Pulmonary artery endothelial cell (primary cell): ENCODE measurements at regions not wholly inside any gene's neighbourhood (a gene's known extent, or its start where the extent isn't known, plus 50 kb on each side); places are given as distances from the start of the nearest gene placed in this dataset.

Source experiments
- DNase-seq: peaks from one replicate; pipeline ENCODE4 v3.0.0-alpha.2; 2011; ENCODE audit warnings: low read depth, low spot score

DNA sequence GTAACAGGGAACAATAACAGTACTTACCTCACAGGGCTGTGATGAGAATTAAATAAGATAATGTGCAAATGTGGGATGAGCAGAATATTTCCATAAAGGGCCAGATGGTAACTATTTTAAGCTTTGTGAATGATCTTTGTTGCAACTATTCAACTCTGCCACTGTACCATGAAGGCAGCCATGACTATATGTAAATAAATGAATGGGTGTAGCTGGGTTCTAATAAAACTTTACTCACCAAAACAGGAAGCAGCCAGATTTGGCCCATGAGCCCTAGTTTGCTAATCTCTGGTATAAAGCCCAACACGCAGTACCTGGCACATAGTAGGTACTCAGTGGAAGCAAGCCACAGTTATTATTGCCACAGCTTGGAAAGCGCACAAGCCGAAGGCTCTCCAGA is 362.7 kb upstream of the PROK2 start:
- DNase-seq = no peak

DNA sequence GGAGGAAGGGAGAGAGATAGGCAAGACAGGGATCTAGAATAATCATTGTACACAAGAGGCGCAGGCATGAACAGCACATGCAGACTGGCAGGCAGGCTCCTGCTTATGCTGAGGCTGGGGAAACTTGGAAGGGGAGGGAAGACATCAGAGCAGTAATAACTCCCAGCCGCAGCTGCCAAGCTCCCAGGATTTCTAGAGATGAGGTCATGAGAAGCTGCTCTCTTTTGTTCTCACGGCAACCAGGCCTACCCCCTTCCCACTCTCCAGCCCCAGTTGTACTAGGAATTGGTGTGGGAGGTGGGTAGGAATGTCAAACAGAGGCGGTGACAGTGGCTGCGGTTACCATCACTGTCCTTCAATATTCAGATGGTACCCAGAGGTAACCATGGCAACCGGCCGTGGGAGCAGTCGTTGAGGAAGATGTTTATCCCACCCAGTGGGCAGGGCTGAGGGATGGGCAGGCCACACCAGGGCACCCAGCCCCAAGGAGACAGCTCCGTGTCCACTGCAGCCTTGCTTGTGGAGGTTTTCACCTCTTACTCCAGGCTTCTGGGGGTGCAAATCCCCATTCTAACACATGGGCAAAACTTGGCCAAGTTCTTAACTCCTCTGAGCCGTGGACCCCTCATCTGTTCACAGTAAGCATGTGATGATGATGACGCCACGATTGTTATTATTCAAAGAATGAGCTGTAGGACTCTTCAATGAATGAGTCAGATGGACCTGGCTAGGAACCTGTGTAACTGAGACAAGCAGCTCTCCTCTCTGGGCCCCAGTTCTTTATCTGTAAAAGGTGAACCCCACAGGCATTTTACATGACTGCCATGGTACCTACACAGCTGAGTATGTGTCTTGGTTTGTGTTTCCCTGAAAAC is 360.8 kb upstream of the PROK2 start:
- DNase-seq = no peak

DNA sequence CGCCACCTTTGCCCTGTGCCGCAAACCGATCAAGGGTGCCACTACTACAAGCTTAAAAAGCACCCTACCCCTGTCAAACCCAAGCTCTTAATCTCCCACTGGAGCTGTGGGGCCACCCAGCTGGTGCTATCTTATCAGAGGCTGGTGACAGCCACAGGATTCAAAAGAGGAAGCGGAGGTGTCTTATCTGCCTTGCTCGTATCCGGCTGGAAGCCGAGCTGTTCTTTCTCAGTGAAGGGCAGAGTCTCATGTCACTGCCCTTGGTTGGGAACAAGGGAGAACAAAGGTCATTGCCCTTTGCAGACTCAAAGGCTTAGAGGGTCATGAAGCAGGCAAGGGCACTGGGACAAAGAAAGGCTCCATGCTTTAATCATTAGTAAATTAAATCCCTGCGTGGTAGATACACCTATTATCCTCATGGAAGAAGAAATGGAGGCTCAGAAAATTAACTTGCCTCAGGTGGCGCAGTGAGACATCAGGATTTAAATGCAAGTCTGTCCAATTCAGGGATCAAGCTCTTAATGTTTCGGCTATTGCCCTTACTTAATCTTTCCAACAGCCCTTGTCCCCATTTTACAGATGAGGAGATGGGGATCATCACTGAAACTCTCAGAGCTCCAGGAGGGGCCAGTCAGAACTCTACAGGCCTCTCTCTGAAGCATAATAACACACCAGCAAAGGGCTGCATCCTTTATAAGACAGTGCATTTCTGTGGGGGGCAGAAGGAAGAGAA is 360.0 kb upstream of the PROK2 start:
- no peak for DNase-seq

DNA sequence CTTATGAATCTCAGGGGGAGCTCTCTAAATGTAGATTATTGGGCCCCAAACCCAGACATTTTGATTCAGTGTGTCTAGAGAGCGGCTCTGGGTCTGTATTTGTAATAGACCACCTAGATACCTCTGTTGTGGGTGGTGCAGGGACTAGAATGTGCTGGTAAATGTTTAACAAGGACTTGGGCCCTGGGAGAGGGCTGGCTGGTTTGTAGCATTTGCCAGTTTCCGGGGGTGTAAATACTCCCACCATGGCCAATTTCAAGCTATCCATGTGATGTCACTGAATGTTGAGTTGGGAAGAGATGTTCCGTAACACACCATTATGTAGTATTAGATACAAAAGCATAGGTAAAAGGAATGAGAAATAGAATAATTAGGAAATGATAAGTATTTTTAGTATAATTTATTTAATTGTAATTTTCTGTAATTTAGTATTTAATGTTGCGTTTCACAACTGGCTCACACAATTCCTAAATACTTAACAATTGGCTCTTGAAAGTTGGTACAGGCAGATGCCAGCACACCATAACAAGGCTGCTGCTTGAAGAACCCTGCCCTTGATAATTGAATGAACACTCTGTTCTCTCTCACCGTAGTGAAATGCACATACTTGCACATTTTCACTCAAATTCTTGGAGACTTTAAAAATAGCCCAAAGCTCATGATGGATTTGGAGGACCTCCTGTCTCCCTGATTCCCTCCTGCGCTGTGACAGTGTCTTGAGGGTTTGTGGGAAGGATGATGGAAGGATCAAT is 359.2 kb upstream of the PROK2 start:
- no peak for DNase-seq

DNA sequence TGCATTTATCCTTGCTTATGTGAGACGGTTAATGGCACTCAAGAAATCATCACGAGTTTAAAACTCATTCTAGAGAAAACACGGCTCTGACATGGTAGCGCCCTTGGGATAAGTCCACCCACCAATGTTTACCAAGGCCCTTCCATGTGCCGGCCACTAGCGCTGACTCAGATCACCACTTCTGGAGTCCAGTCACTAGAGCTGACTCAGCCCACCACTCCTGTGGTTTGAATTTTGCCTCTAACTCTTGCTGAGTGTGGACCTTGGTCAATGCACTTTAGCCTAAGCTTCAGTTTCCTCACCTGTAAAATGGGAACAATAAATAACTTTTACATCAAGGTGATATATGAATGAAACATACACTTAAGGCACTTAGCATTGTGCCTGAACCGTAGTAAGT is 358.4 kb upstream of the PROK2 start:
- no peak for DNase-seq

DNA sequence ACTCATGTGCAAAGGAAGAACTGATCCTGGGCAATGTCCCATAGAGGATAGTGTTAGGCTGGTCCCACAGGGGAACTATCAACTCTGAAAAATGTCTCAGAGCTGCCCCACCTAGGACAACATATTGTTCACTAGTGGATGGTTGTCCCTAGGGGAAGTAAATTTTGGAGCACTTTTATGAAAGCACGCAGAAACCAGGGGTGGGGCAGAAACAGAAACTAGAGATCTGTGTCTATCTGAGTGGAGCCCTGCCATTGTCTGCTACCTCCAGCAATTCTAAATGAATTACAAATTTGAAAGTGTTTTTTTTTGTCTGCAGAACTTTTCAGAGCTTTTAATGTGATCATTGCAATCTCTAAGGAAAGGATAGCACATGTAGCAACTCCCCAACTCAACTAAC is 357.1 kb upstream of the PROK2 start:
- DNase-seq = no peak

DNA sequence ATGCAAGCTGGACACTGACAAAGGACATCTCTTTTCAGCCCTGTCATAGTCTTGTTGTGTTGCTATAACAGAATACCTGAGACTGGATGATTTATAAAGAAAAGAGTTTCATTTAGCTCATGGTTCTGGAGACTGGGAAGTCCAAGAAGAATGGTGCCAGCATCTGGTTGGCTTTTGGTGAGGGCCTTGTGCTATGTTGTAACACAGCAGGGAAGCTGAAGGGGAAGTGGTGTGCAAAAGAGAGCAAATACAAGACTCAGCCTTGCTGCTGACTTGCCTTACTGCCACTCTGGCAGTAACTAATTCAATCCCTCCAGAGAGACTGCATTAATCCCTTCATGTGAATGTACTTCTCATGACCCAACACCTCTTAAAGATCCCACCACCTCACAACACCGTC is 356.3 kb upstream of the PROK2 start:
- no peak for DNase-seq

DNA sequence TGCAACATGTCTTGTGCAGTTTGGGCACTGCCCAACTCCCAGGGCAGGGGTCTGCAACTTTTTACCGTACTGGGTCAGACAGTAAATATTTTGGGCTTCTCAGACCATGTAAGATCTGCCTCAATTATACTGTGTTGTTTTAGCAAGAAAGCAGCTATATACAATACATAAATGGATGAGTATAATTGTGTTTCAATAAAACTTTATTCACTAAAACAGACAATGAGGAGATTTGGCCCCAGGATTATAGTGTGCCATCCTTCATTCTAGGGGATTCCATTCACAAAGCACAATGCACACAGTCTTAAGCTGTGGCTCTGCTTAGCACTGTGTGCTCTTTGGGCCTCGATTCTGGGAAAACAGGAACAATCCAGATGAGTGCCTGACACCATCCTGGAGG is 354.4 kb upstream of the PROK2 start:
- DNase-seq = no peak

DNA sequence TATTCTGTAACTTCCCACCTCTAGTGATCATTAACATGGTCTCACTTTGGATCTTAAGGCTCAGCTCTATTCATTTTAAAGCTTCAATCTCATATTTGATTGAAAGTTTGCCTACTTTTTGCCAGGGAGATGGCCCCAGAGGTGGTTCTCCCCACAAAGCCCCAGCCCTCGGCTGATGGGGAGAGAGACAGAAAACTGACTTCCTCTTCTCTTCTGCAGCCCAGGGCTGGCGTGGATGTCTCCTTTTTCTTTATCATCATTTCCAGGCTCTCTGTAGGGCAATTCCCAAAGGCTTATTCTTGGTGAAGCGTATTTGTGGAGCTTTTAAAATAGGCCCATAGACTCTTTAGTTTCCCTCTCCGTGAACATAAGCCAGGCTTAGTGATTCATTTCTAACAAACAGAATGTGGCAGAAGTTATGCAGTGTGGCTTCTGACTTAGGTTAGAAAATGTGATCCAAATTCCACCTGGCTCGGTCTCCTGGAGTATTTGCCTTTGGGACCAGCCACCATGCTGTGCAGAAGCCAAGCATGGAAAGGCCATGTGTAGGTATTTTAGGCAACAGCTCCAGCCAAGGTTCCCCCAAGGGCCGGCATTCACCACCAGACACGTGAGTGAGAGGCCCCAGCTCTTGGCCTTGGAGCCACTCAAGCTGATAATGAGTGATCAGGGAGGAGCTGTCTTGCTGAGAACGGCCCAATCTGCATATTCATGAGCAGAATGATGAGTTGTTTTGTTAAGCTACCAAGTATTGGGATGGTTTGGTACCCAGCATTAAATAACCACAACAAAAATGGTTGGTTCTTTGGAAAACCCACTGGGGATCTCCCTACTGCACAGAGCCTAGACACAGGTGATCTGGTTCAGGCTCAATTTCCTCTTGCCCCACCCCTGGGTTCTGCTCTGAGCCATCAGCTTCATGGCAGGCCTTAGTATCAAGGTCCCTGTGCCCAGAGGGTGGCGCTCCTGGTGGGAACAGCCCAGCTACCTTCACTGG is 353.2 kb upstream of the PROK2 start:
- no peak for DNase-seq

DNA sequence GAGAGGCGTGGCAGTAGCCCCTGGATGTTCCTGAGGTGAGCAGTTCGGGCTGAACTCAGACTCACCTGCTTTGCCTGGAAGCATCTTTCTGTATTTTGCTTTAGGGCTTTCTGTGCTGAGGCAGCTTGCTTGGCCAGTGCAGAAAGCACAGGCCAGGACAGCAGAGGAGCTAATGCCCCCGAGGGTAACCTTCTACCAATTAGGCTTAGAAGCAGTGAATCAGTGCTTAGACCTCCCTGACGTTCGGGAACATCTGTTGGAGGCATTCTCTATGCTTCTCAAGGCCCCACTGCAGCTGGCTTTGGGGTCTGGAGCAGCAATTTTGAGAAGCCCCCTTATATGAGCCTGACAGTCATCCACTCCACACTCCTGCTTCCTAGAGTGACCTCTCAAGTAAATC is 350.7 kb upstream of the PROK2 start:
- no peak for DNase-seq

DNA sequence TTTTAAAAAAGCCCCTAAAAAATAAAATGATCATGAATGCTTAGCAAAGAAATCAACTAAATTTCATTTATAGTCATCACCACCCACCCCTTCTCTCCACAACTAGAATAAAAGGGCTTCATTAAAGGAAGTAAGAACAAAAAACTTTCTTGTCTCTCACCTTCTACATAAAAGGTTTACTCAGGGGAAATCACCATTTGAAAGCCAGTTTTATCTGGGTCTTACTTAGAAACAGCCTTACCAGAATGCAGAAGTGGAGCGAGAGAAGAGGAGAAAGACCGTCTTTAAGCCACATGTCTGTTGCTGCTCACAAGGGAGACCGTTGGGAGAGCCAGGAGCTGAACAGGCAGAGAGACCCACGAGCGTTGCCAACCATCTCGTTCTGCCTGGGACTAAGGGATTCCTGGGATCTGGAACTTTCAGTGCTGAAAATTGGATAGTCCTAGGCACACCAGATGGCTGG is 350.1 kb upstream of the PROK2 start:
- DNase-seq = no peak

DNA sequence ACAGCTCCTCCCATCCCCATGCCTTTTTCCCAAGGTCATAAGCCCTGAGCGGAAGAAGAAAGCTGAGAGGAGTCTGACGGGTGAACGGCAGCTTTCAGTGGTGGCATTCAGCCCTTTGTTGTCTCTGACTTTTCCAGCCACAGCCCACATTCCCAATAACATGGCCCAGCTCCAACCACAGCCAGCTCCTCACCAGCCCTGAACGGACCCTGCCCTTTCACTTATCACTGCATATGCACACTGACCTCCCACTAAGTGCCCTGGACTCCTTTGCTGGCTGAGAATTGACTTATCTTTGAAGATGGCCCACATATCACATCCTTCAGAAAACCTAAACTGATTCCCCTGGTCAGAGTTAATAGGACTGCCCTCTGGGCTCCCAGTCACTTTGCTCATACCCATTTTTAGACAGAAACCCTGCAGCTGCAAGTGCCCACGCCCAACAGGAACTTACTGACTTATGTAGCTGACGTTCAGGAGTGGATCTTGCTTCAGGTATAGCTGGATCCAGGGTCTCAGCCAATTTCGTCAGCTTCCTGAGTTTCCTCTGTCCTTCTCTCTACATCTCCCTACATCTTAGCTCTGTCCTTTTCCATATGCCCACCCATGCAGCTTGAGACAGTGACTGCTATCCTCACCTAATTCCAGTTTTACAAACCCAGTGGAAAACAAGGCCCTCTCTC is 348.5 kb upstream of the PROK2 start:
- DNase-seq = no peak

DNA sequence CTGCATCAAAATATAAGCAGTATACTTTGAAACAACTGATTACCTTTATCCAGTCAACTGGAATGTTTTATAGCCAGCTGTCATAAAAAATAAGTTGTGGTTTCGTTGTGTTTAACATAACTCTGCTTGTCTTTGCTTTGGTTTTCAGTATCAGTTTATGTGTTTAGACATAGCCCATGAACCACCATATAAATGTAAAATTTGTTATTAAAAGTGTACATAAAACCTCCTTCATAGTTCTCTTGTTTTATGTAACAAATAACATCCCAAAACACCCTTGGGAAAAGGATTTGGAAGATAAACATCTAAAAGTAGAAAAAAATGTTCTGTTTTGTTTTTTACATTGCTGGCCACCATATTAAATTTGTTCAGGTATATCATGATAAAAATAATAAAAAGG is 347.0 kb upstream of the PROK2 start:
- DNase-seq = no peak

DNA sequence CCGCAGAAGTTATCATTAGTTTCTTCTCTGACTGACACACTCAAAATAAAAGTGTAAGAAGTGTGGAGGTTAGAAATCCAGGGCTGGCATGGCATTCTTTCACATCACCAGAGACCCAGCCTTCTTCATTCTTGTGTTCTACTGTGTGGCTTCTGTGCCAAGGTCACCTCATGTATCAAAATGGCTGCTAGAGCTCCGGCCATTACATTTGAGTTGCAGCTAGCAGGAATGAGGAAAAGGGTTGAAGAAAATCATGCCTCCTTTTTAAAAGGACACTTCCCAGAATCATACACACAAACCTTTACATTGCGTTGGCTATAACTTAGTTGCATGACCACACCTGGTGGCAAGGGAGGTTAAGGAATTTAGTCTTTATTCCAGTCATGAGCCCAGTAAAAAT is 345.6 kb upstream of the PROK2 start:
- no peak for DNase-seq

DNA sequence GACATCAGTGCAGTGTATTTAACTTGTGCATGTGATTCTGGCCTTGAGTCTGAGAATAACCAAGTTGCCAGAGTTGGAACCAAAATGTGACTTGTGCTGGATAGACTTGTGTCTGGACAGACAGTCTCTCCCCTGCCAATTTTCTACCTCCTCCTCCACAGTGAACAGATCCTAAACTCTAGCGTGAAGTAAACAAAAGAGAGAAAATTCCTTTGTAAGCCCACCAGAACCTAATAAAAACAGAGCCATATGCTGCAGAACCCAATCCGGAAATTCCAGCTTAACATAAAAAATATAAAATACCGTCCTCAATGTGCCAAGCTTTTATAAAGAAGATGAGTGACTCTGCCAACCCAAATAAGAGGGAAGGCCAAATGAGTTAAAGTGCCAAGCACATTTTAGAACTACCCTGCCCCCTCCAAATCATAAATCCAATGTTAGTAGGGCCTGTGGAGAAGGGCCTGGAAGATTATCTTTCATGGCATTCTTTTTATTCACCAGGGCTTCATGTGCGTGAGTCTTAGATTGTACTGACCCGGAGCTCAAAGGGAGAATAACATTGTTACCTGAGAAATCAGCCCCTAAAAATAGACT is 344.6 kb upstream of the PROK2 start:
- peak; percentile 13 for DNase-seq

DNA sequence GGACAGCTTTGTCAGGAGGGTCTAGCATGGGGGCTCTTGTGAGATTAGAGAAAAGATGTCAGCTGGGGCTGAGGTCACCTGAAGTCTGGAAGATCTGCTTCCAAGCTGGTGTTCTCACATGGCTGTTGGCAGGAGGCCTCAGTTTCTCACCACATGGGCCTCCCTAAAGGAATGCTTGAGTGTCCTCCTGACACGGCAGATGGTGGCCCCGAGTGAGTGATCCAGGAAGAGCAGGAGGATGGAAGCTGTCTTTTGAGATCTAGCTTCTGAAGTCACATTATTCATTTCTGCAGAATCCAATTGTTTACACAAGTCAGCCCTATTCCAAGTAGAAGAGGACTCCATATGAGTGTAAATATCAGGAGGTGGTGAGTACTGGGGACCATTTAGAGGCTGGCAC is 344.0 kb upstream of the PROK2 start:
- DNase-seq = no peak

DNA sequence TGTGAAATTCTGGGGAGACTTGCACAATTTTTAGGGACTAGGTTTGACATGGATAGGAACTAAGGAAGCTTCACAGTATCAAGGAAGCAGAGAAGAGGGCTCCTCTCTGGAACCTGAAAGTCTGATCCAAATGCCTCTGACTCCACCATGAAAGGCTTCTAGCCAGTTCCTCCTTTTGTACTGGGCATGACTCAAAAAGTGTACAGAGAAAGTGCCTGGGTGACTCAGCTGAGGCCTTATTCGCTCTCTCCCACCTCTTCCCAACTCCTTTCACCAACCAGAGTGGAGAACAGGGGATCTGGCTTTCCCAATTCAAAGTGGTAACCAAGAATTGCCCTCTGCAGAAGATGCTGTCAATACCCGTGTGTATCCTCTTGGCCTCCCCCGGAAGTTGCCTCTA is 342.9 kb upstream of the PROK2 start:
- no peak for DNase-seq

DNA sequence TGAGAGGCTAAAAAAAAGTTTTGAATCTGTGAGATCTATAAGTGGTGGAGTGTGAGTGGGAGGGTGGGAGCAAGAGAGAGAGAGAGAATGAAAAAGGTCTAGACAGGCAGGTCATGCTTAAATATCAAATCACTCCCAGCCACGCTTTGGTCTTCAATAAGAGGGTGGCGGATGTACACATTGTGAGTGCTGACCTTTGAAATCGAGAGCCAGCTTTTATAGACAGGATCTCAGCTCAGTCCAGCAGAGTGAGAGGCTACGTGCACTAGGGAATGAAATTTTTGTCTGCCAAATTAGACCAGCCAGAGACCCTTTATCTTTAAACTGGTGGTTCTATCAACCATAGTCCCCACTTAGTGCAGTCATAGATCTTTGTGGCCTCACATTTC is 342.3 kb upstream of the PROK2 start:
- no peak for DNase-seq

DNA sequence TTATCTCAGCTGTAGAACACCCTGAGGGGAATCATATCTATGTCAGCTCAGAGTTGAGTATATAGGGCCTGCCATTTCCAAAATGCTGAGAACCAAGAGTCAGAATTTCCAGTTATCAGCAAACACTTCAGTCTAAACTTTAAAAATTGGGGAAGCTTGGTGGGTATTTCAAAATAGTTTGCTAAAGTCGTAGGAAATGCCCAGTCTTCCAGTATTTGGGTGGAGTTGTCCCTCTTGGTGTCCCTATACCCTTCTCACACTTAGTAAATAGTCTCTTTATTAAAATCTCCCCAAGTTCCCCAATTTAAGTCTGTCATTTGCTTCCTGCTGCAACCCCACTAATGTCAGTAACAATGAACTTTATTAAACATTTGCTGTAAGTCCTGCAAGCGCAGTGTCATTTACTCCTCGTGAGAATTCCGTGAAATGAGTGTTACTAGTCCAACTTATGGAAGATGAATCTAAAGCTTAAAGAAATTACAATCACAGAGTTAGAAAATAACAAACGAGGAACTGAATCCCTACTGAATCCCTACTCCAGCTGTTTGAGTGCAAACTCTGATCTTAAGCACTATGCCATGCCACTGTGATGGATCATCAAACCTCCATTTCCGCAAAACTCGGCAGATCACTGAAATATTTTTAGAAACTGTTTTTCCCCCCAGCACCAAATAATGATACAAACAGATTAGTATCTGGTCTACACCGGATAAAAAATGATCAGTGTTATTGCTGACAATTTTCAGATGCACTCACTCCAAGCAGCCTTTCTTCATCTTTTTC is 341.7 kb upstream of the PROK2 start:
- DNase-seq = no peak
